NCI-H1092 treated with DMSO at 0.1 percent for 48 hours (cell line): ENCODE measurements at regions not wholly inside any gene's neighbourhood (a gene's known extent, or its start where the extent isn't known, plus 50 kb on each side); places are given as distances from the start of the nearest gene placed in this dataset.
"Not testable (repeated sequence)": the region's sequence is repeated elsewhere in the genome, so short reads cannot be mapped to it uniquely, and the experiment has no call there.

ENCODE experiments used
- DNase-seq: peaks from one replicate; lab custom pipeline; 2025; lab: John Stamatoyannopoulos, UW

DNA sequence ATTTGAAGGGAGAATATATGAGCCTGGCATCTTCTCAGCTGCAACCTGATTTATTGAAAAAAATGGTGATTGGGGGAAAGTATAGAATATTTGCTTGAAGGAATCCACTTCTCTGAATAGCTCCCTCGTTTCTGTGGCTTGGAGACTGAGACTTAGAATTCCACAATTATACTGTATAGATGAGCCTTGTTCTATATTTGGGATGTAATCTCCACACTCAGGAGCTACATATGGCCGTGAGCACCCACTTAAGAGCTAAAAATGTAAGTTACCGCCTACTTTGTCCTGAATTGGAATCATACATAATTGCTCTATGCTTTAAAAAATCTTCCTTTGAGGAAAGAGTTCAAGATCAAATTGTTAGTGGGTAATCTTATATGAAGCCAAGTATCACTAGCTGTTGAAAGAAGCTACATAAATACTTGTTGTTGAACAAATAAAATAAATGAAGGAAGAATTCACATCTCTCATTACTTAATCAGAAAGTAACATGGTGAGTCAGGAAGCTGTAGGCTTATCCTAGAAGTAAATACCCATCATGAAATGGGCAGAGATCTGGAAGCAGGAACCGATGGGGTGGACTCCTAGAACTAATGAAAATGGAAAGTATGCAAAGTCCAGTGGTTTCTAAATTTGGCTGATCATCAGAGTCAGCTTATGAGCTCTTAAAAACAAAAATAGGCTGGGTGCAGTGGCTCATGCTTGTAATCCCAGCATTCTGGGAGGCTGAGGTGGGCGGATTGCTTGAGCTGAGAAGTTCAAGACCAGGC is 254.3 kb downstream of the SOX4 start:
- DNase-seq = peak; percentile 48

DNA sequence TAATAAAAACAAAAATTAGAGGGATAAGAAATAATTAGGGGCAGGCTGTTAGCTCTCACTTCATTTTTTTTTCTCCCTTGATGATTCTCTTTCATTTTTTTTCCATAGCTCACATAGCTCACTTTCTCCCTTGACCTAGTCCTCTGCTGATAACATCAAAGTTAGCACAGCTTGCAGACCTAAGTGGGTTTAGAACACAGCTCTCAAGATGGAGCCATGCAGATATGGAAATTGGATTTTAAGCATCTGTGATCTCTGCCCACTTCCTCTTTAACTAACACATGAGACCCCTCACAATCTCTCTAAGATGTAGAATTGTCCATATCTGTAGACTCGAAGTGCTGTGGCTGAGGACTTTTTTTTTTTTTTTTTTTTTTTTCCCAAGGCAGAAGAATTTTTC is 257.1 kb downstream of the SOX4 start:
- no peak for DNase-seq

DNA sequence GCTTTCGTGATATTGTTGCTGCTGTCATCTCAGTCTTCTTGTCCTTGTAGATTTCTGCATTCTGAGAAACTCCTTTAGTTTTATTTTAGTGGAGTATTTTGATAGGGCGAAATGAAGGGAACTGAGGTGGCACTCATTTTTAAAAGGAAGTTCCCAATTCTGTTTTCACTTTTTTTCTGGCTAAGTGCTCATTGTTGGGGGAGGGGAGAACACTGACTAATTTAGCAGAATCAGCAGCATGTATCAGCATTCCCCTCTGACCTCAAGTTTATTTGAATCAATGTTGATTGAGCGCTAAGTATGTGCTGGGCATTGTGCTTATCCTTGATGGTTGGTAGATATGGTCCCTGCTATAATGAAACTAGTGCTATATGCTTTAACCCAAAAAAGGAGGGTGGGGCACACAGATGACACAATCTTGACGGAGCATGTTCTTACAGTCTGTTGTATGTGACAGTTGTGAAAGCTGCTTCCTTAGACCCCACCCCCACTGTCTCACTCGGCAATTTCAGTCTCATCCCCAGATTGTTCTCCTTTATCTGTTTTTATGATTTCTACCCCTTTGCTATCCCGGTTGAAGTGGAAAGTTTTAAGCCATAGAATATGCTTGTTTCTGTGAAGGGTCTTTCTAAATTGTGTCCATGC is 262.4 kb downstream of the SOX4 start:
- DNase-seq = no peak

DNA sequence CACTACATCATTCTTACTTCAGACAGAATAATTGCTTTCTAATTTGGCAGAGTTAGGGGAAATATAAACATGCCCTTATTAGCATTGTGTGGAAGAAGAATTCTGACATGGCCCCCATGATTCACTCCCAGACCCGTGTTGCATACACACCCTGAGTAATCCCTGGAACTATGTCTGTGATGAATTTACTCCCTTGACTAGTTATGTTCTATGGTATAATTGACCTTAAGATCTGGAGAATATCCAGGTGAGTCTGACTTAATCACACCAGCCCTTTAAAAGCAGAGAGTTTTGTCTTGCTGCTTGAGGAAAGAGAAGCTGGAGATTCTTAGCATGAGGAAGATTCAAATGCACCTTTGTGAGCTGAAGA is 262.9 kb downstream of the SOX4 start:
- DNase-seq = no peak

DNA sequence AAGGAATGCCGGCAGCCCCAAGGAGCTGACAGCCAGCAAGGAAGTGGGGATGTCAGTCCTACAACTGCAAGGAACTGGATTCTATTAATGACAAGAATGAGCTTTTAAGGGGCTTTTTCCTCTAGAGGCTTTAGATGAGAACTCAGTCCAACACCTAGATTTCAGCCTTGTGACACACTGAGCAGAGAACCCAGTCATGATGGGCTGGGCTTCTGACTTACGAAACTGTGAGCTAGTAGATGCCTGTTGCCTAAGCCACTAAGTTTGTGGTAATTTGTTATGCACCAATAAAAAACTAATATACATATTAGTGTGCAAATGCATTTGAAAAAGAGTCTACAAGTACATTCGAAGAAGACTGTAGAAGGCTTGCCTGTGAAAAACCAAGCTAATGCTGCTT is 263.3 kb downstream of the SOX4 start:
- no peak for DNase-seq

DNA sequence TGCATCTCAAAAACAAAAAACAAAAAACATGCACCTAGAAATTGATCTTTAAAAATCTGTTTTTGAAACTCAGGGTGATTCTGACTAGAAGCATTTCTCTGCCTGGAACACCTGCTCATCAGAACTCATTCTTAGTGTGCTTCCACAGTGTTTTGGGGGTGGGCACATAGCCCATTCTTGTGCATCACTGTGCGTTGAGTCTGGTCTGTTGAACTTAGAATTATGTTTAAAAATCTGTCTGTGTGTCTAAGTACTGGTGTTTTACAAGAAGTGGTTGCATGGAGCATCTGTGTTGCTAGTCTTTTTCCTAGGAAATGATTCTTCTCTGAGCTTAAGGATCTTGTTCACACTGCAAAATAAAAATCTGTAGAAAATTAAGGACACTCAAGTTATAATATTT is 264.5 kb downstream of the SOX4 start:
- DNase-seq = no peak

DNA sequence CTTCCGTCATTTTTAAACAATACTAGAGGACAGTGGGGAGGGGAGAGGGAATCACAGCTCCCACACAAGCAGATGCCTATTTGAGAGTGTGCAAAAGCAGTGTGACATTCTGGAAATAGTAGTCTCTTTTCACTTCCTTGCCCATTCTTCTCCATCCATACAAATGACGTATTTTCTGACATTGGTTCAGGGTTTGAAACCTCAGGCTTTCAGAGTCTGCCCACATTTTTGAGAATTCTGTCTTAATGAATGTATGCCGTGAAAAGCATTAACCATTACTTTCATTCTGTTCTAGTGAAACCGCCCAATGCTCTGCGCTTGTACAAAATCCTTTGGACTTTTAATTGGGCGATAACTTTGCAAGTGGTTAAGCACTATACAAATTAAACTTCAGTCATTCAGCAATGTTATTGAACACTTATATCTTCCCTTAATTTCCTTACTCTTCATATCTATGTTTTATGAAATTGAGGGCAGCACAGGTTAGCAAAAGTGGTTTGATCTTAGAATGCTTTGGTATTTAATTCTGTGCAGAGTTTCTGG is 265.7 kb downstream of the SOX4 start:
- no peak for DNase-seq

DNA sequence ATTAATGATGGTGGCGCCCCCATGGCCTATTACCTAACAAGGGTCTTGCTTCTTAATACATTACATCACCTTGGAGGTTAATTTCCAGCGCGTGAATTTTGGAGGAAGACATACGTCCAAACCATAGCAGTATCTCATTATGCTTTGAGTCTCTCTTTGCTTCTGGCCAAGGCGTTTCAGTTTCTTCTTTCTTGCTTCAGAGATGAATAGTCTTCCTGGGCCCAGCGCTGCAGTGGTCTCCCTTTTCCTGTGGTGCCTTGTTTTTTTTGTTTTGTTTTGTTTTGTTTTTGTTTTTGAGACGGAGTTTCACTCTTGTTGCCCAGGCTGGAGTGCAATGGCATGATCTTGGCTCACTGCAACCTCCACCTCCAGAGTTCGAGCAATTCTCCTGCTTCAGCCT is 268.4 kb downstream of the SOX4 start:
- DNase-seq = no peak

DNA sequence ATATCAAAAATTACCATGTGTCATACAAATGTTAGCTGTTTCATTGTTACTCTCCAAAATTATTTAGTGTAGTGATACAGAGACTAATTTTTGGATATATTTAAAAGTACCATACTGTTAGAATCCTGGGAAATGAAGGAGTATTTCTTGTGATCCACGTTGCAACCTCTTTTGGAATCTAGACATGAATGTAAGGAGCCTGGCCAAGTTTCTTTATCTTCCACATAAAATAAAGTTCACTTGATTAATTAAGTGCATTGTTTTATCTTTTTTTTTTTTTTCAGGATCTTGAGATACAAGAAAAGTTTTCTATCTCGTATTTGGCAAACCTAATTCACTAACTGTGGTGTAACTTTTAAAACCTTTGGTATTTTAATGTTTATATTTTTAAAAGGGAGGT is 270.7 kb downstream of the SOX4 start:
- DNase-seq = no peak

DNA sequence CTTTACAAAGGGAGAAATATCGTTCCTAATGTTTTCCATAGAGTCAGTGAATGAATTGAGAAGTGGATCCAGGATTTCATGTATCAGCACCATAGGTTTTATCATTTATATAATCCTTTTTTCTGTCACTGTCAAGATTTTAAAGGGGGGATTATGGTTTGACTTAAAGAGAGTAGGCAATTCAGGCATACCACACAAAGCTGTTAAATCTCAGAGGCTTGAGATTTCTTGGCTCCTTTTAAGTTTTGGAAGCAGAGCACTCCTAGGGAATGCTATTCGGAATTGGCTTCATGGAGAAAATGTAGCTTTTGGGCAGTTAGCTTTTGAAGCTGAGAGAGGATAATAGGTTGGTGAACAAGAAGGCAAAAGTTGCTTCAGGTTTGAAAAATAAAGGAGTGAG is 274.7 kb downstream of the SOX4 start:
- DNase-seq = no peak

DNA sequence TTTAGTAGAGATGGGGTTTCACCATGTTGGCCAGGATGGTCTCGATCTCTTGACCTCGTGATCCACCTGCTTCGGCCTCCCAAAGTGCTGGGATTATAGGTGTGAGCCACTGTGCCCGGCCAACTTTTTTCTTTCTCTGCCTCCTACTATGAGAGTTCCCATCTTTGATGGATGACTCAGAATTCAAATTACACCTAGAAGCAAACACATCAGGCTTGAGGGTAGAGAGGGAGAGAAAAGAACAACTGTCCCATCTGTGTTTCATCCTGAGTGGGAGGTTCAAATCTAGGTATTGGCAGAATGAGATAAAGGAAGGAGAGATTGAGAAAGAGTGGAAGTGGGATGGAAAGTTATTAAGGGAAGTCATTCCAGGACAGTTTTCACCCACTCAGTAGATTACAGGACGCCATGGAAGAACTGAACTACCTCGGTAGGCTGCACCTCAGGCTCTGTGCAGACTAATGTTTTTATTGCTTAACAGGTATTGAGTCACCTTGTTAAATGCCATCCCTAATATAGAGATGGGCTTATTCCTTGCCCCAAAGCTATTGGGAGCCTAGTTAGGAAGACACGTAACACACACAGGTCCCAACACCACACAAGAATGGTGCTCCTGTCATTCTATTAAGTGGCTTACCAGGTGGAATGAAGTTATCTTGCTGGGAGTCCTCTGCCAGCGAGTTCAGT is 275.7 kb downstream of the SOX4 start:
- DNase-seq = no peak

DNA sequence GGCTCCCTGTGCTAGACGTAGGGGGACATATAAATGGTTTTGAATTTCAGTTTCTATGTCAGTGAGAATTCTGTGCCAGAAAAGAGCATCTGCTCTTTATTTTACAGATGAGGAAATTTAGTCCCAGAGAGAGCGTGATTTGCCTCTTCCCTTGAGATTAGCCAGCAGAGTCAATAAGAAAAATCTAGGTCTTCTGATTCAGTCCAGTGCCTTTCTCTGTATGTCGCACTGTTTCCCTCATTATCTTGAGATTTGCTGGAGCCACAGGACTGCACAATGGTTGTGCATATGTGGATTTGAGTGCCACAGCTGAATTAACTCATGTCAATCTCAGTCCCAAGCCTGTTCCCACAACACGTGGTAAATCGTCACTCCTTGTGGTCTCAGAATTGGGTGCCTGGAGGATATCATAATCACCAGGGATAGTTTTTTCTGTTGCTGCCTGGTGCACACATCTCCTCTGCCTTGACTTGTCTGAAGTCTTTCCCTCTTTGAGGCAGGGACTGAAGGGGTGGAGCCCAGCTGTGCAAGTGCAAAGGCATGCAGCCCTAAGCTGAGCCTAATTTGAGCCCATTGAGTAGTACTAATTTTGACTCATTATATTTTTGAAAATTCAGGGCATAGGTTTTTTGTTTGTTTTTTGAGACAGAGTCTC is 276.7 kb downstream of the SOX4 start:
- DNase-seq = peak; percentile 44

DNA sequence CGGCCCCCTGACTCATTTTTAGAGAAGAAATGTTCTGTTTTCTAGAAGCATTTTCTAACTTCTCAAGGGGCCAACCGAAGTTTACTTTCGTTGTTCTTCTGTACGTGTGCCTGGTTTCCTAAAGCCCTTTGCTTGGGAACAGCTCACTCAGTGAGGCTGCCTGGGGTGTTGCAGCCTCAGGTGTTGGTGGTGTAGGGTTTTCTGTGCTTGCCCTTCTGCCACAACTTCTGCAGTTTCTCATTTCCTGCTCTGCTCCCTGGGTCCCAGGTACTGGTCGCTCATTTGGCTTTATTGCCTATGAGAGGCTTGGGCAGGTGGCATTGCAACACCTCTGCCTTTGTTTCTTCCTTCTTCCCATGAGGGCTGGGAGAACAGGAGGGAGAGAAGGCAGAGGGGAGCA is 278.3 kb downstream of the SOX4 start:
- DNase-seq = no peak

DNA sequence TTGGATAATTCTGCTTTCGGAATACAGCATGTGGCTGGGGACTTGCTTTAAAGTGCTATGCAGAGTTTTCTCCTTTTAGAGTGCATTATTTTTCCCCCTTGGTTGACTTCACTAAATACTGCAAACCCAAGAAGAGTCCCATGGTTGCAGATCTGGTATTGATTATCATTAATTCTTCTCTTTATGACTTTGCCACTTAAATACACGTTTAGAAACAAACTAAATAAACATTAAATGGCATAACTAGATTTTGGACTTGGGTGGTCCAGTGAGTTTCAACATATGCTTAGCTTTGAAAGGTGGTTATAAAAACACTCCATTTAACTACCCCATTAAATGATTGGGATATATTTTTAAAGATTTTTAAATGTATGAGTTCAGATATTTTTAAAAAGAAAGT is 279.2 kb downstream of the SOX4 start:
- no peak for DNase-seq

DNA sequence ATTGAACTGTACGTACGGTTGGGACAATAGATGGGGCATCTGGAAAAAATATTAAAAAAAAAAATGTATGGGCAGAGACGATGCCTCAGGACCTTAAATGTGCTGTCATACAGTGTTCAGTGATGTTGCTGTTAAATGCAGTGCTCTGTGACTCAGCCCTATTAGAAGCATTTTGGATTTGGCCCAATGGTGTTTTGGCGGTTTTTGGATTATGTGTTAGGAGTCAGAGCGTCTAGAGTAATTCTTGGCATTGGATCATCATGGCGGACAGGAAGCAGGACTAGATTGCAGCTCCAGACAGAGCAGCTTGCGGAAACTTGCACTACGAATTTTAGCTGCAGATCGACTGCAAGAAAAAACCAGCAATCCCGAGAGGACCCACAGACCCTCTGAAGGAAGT is 280.0 kb downstream of the SOX4 start:
- no peak for DNase-seq

DNA sequence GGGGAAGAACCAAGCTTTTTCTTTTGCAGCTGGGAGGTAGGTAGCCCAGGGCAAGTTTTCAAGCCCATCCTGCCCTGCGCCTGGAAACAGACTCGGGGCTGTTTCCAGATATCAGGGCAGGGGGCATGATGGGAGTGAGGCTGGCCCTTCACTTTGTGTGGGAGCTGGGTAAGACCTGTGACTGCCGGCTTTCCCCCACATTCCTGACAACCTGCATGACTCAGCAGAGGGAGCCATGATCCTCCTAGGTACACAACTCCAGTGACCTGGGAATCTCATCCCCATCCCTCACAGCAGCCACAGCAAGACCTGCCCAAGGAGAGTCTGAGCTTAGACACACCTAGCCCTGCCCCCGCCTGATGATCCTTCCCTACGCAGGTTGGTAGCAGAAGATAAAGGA is 280.8 kb downstream of the SOX4 start:
- DNase-seq = no peak

DNA sequence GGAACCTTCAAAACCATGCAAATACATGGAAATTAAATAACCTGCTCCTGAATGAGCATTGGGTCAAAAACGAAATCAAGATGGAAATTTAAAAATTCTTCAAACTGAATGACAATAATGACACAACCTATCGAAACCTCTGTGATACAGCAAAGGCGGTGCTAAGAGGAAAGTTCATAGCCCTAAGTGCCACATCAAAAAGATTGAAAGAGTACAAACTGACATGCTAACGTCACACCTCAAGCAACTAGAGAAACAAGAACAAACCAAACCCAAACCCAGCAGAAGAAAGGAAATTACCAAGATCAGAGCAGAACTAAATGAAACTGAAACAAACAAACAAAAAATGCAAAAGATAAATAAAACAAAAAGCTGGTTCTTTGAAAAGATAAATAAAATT is 283.5 kb downstream of the SOX4 start:
- DNase-seq = not testable (repeated sequence)

DNA sequence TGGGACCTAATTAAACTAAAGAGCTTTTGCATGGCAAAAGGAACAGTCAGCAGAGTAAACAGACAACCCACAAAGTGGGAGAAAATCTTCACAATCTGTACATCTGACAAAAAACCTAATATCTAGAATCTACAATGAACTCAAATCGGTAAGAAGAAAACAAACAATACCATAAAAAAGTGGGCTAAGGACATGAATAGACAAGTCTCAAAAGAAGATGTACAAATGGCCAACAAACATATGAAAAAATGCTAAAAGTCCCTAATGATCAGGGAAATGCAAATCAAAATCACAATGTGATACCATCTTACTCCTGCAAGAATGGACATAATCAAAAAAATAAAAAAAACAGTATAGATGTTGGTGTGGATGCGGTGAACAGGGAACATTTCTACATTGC is 286.7 kb downstream of the SOX4 start:
- DNase-seq = not testable (repeated sequence)

DNA sequence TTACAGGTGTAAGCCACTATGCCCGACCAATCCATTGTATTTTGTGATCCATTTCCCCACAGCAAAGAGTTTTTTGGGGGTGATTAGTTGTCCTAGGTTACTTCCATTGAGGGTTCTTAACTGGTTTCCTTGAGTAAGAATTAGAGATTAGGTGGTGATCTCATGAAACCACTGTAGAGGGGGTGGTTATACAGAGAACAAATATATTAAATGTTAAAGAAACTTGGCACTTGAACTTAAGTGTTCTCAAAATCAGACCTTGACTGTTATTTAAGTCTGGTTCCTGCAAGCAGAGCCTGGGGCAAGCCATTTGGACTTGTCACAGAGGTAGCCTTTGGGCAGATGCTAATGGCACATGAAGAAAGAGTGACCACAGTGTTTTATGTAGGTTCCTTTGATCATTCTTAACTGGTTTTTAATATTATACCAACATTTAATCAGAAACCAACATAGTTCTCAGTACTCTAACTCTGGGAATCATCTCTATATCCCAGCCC is 288.5 kb downstream of the SOX4 start:
- DNase-seq = no peak

DNA sequence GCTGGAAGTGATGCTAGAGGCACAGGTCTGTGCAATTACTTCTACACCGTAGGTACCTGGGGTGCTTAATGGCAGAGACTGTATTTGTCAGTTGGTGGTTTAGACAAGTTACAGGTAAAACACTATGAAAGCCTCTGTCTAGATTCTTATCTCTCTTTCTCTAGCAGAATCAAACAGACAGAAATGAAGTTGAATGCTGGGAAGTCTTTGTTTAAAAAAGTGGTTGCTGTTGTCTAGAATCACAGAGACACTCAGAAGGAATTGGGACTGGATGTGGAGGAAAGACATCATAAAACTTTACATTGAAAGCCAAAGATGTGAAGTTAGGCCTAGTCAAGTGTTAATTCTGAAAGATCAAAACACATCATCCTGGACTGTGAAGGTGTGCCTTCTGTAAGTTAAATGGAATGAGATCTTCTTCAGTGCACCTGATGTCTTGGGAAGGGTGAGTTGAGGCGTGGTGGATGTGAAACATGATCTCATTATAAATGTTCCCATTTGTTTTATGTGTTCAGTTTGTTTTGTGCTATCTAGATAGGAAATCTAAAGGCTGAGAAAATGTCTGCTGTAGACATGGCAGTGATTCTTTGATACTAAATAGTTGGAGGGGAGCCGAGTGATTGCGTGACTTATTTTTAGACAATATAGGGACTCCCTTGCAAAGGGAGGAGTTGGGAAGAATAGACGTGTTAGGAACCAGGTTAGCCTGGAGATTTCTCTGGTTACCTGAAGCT is 290.2 kb downstream of the SOX4 start:
- no peak for DNase-seq

DNA sequence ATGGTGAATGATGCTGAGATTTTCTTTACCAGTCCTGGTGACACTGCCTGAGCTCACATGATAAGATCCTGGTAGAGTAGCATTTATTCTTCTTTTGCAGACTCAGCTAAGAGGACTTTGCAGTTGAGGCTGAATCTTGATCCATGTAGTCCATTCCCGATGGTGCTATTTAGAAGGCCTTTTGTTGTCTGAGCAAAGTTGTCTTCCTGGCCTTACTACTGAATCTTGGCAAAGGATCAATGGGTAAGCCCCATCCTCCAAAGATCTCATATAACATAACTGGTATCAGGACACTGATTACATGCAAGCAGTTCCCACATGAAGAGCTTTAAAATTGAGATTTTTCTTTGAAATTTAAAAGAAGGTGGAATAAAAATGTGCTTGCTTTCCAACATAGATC is 291.6 kb downstream of the SOX4 start:
- peak; percentile 44 for DNase-seq
